Parathyroid adenoma (tissue), 2 donors: ENCODE measurements at regions not wholly inside any gene's neighbourhood (a gene's known extent, or its start where the extent isn't known, plus 50 kb on each side); places are given as distances from the start of the nearest gene placed in this dataset.

Experiments used
- H2AFZ ChIP-seq: fragments of 300-600 bp; sonication (generic); one replicate; pipeline ENCODE4 v1.7.0; 2017; ENCODE audit warnings: antibody characterized with exemption, mild to moderate bottlenecking
- H3K27ac ChIP-seq: fragments of 300-600 bp; sonication (generic); one replicate; pipeline ENCODE4 v1.7.0; 2017
- H3K27me3 ChIP-seq: fragments of 300-600 bp; sonication (generic); one replicate; pipeline ENCODE4 v1.7.0; 2017; ENCODE audit warnings: low read length; ENCODE audit not compliant: control insufficient read depth, insufficient read depth
- H3K36me3 ChIP-seq: fragments of 300-600 bp; sonication (generic); one replicate; pipeline ENCODE4 v1.7.0; 2017; ENCODE audit warnings: low read length; ENCODE audit not compliant: control insufficient read depth, insufficient read depth
- H3K4me1 ChIP-seq: fragments of 300-600 bp; sonication (generic); one replicate; pipeline ENCODE4 v1.7.0; 2017; ENCODE audit warnings: control low read depth
- H3K4me2 ChIP-seq: fragments of 300-600 bp; sonication (generic); one replicate; pipeline ENCODE4 v1.7.0; 2017; ENCODE audit warnings: low read length
- H3K4me3 ChIP-seq: fragments of 300-600 bp; sonication (generic); one replicate; pipeline ENCODE4 v1.7.0; 2017; ENCODE audit warnings: low read depth, low read length
- H3K79me2 ChIP-seq: fragments of 300-600 bp; sonication (generic); one replicate; pipeline ENCODE4 v1.7.0; 2017; ENCODE audit warnings: control low read depth
- H3K9ac ChIP-seq: fragments of 300-600 bp; sonication (generic); one replicate; pipeline ENCODE4 v1.7.0; 2017; ENCODE audit warnings: mild to moderate bottlenecking
- H3K9me3 ChIP-seq: fragments of 300-600 bp; sonication (generic); one replicate; pipeline ENCODE4 v1.7.0; 2017; ENCODE audit warnings: low read length; ENCODE audit not compliant: control insufficient read depth
- TF ChIP-seq, protein P1 (sequence below): fragments of 300-600 bp; sonication (generic); IDR thresholded peaks from one replicate; pipeline ENCODE4 v1.7.0; 2017; ENCODE audit warnings: antibody characterized with exemption, mild to moderate bottlenecking
- donor health status: primary hyperparathyroidism.

DNA sequence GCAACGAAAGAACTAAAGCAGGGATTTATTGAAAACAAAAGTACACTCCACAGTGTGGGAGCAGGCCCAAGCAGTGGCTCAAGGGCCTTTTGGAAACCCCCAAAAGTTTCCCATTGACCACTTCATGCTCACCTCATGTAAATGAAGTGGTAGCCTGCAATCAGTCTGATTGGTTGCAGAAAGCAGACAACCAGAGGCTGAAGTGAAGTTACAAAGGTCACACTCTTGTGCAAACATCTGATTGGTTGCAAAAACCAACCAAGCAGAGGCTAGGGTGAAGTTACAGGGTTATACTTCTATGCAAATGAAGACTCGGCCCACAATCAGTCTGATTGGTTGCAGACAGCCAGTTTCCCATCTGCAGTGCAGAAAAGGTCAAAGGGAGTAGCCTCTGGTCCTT lies 258.0 kb downstream of the YTHDC2 start:
- no peaks in the 10 kb centered on the region for H3K9me3 ChIP-seq
- H3K27me3 ChIP-seq, result no peaks in the 10 kb centered on the region
- H3K36me3 ChIP-seq, result no peaks in the 10 kb centered on the region
- no peaks in the 10 kb centered on the region for H3K79me2 ChIP-seq
- H2AFZ ChIP-seq, result no peak overlapping the region
- H3K4me3 ChIP-seq, result no peak overlapping the region
- TF ChIP-seq, protein P1, sequence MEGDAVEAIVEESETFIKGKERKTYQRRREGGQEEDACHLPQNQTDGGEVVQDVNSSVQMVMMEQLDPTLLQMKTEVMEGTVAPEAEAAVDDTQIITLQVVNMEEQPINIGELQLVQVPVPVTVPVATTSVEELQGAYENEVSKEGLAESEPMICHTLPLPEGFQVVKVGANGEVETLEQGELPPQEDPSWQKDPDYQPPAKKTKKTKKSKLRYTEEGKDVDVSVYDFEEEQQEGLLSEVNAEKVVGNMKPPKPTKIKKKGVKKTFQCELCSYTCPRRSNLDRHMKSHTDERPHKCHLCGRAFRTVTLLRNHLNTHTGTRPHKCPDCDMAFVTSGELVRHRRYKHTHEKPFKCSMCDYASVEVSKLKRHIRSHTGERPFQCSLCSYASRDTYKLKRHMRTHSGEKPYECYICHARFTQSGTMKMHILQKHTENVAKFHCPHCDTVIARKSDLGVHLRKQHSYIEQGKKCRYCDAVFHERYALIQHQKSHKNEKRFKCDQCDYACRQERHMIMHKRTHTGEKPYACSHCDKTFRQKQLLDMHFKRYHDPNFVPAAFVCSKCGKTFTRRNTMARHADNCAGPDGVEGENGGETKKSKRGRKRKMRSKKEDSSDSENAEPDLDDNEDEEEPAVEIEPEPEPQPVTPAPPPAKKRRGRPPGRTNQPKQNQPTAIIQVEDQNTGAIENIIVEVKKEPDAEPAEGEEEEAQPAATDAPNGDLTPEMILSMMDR, result no peak
- no peak overlapping the region for H3K4me2 ChIP-seq
- no peak overlapping the region for H3K27ac ChIP-seq
- no peak overlapping the region for H3K9ac ChIP-seq
- H3K4me1 ChIP-seq, result no peaks in the 10 kb centered on the region

DNA sequence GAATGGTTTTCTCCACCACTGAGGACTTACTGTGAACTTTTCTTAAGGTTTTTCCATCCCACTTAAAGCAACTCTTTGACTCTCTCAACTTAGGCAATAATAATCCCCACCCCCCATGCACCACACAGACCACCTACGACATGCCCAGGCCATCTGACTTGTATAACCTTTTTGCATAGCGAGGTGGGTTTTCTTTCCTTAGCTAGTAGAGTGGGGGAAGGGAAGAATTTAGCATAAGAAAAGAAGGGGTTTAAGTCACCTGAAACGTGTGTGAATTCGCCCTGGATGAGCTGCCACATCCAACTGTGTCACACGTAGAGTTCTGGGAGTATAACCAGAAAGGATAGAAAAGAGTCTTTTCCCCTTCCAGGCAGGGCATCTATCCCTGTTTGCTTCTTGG lies 262.7 kb downstream of the YTHDC2 start:
- Histone ChIP-seq H3K36me3 (no peaks in the 10 kb centered on the region), H3K27me3 (no peaks in the 10 kb centered on the region), H3K9ac (no peak overlapping the region), H2AFZ (no peak overlapping the region), H3K9me3 (no peaks in the 10 kb centered on the region), H3K4me3 (no peak overlapping the region), H3K4me1 (no peaks in the 10 kb centered on the region), H3K27ac (no peak overlapping the region), H3K4me2 (no peak overlapping the region), H3K79me2 (no peaks in the 10 kb centered on the region)
- TF ChIP-seq, protein P1, result no peak

DNA sequence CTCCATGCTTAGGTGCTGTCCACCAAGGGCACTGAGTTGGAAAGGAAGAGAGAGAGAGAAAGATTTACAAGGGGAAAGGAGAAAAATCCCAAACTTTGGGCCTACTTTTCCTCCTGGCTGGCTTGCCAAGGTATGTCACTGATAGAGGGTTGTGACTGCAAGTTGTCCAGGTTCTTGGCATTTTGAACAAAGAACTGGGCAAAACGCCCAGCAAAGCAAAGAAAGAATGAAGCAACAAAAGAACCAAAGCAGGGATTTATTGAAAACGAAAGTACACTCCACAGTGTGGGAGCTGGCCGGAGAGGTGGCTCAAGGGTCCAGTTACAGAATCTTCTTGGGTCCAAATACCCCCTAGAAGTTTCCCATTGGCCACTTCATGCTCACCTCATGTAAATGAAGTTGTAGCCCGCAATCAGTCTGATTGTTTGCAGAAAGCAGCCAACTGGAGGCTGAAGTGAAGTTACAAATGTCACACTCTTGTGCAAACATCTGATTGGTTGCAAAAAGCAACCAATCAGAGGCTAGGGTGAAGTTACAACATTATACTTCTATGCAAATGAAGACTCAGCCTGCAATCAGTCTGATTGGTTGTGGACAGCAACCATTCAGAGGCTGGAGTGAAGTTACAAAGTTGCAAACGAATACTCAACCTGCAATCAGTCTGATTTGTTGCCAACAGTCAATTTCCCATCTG lies 263.5 kb downstream of the YTHDC2 start:
- H3K27ac ChIP-seq, result no peak overlapping the region
- H3K27me3 ChIP-seq, result no peaks in the 10 kb centered on the region
- TF ChIP-seq, protein P1, result no peak
- no peak overlapping the region for H3K9ac ChIP-seq
- no peaks in the 10 kb centered on the region for H3K36me3 ChIP-seq
- H3K4me3 ChIP-seq, result no peak overlapping the region
- H3K9me3 ChIP-seq, result no peaks in the 10 kb centered on the region
- no peaks in the 10 kb centered on the region for H3K79me2 ChIP-seq
- H2AFZ ChIP-seq, result no peak overlapping the region
- H3K4me2 ChIP-seq, result no peak overlapping the region
- no peaks in the 10 kb centered on the region for H3K4me1 ChIP-seq

DNA sequence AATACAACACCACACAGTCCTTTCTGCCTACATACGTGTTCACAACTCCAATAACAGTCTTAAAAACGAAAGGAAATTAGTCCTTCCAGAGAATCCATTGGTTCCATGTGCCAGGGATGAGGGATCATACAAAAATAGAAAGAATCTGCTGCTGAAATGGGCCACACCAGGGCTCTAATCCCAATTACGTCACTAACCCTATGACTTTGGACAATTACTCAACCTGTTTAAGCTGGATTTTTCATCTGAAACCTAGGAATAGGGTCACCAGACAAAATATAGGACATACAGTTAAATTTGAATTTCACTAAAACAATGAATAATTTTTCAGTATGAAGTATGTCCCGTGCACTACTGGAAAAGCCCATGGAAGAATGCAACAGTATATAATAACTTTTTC lies 264.7 kb downstream of the YTHDC2 start:
- H3K4me3 ChIP-seq, result no peak overlapping the region
- no peak overlapping the region for H2AFZ ChIP-seq
- no peaks in the 10 kb centered on the region for H3K27me3 ChIP-seq
- H3K79me2 ChIP-seq, result no peaks in the 10 kb centered on the region
- no peaks in the 10 kb centered on the region for H3K4me1 ChIP-seq
- H3K9me3 ChIP-seq, result no peaks in the 10 kb centered on the region
- TF ChIP-seq, protein P1, result no peak
- no peak overlapping the region for H3K9ac ChIP-seq
- H3K36me3 ChIP-seq, result no peaks in the 10 kb centered on the region
- no peak overlapping the region for H3K4me2 ChIP-seq
- no peak overlapping the region for H3K27ac ChIP-seq

DNA sequence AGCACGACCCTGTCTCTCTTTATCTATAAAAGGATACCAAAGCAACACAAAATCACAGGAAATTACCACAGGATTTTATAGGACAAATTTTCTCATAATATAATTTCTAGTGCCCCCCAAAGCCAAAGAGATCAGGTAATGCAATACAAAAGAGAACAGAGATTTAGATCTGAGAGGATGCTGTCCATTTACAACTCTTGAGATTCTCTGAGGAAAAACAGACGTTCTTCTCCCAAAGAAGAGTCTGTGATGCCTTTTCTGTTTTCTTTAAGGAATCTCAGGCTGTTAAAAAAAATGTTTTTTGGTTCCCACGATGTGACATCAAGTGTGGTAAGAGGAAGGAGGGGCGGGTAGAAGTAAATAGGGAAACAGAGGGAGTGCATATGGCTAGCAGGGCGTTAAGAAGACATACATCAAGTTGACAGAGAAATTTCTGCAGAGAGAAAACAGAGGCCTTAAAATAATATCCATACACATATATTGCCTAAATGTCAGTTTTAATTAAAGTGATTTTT lies 274.7 kb downstream of the YTHDC2 start:
- H3K9ac ChIP-seq, result no peak overlapping the region
- no peak overlapping the region for H3K27ac ChIP-seq
- no peaks in the 10 kb centered on the region for H3K9me3 ChIP-seq
- TF ChIP-seq, protein P1, result no peak
- no peaks in the 10 kb centered on the region for H3K4me1 ChIP-seq
- H2AFZ ChIP-seq, result no peak overlapping the region
- H3K27me3 ChIP-seq, result no peaks in the 10 kb centered on the region
- H3K79me2 ChIP-seq, result no peaks in the 10 kb centered on the region
- no peaks in the 10 kb centered on the region for H3K36me3 ChIP-seq
- no peak overlapping the region for H3K4me2 ChIP-seq
- H3K4me3 ChIP-seq, result no peak overlapping the region
